Nucleus accumbens (tissue), 56 donors: ENCODE measurements at regions not wholly inside any gene's neighbourhood (a gene's known extent, or its start where the extent isn't known, plus 50 kb on each side); places are given as distances from the start of the nearest gene placed in this dataset.

Experiments
- DNase-seq, 56 donors: peaks; one replicate each; lab custom pipeline; 2025; lab: John Stamatoyannopoulos, UW

GRCh38 chr1:81369833-81370232 lies 430.9 kb upstream of the ADGRL2 start:
- no peak for DNase-seq

- no peak for DNase-seq
These were observed 434.6 kb upstream of the ADGRL2 start for GRCh38 chr1:81366173-81366572.

GRCh38 chr1:81364088-81364487 lies 436.6 kb upstream of the ADGRL2 start:
- no peak for DNase-seq

- no peak for DNase-seq
These were observed 442.6 kb upstream of the ADGRL2 start for GRCh38 chr1:81358151-81358550.

- no peak for DNase-seq
These were observed 448.9 kb upstream of the ADGRL2 start for GRCh38 chr1:81351864-81352263.

- DNase-seq, result no peak
These were observed 451.4 kb upstream of the ADGRL2 start for GRCh38 chr1:81349194-81349965.

- no peak for DNase-seq
These were observed 455.6 kb upstream of the ADGRL2 start for GRCh38 chr1:81345110-81345509.

GRCh38 chr1:81340239-81340638 lies 460.5 kb upstream of the ADGRL2 start:
- no peak for DNase-seq

GRCh38 chr1:81337226-81337625 lies 463.5 kb upstream of the ADGRL2 start:
- no peak for DNase-seq

GRCh38 chr1:81335876-81336275 lies 464.9 kb upstream of the ADGRL2 start:
- DNase-seq, result no peak

GRCh38 chr1:81330521-81330920 lies 470.2 kb upstream of the ADGRL2 start:
- DNase-seq, result no peak

GRCh38 chr1:81330111-81330510 lies 470.6 kb upstream of the ADGRL2 start:
- no peak for DNase-seq

GRCh38 chr1:81329041-81329440 lies 471.7 kb upstream of the ADGRL2 start:
- DNase-seq, result no peak

GRCh38 chr1:81327743-81328142 lies 473.0 kb upstream of the ADGRL2 start:
- DNase-seq, result no peak

GRCh38 chr1:81327103-81327710 lies 473.5 kb upstream of the ADGRL2 start:
- DNase-seq, result no peak

- no peak for DNase-seq
These were observed 474.5 kb upstream of the ADGRL2 start for GRCh38 chr1:81326212-81326611.

GRCh38 chr1:81325397-81325796 lies 475.3 kb upstream of the ADGRL2 start:
- DNase-seq, result no peak

- DNase-seq, result no peak
These were observed 476.9 kb upstream of the ADGRL2 start for GRCh38 chr1:81323862-81324261.

GRCh38 chr1:81317191-81317590 lies 483.5 kb upstream of the ADGRL2 start:
- no peak for DNase-seq

GRCh38 chr1:81314513-81315233 lies 486.1 kb upstream of the ADGRL2 start:
- no peak for DNase-seq

GRCh38 chr1:81313289-81313688 lies 487.4 kb upstream of the ADGRL2 start:
- no peak for DNase-seq

GRCh38 chr1:81312272-81312754 lies 488.4 kb upstream of the ADGRL2 start:
- DNase-seq, result no peak
